HG02970 (cell line): ENCODE measurements at regions not wholly inside any gene's neighbourhood (a gene's known extent, or its start where the extent isn't known, plus 50 kb on each side); places are given as distances from the start of the nearest gene placed in this dataset.

Experiments used
- ATAC-seq: cut with Tn5 transposase; IDR thresholded peaks from one replicate; pipeline ENCODE4 v1.9.1; 2021; ENCODE audit warnings: mild to moderate bottlenecking, moderate library complexity, moderate number of reproducible peaks; ENCODE audit not compliant: unreplicated experiment, low FRiP score

- no peak for ATAC-seq
Measured at GRCh38 chr2:163205589-163206254, 367.2 kb upstream of the KCNH7 start.

- no peak for ATAC-seq
Measured at GRCh38 chr2:163200741-163201140, 362.2 kb upstream of the KCNH7 start.

GRCh38 chr2:163198972-163199371 is 360.4 kb upstream of the KCNH7 start:
- no peak for ATAC-seq

DNA sequence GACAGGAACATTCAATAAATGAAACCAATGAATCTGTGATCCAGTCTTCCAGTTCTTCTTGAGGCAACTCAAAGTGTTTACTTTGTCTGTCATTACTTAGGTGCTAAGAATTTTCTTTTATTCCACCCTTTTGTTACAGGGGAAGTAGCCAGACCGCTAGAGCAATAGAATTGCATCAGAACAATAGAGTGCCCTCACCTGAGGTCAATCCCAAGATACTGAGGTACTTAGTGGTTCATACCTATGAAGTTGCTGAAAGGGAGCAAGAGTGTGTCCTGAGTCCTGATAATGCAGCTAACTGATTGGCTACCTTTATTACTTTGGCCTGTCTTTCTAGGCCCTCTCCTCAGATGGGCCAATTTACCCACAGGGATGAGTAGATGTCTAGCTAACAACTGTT is 359.4 kb upstream of the KCNH7 start:
- ATAC-seq = no peak

DNA sequence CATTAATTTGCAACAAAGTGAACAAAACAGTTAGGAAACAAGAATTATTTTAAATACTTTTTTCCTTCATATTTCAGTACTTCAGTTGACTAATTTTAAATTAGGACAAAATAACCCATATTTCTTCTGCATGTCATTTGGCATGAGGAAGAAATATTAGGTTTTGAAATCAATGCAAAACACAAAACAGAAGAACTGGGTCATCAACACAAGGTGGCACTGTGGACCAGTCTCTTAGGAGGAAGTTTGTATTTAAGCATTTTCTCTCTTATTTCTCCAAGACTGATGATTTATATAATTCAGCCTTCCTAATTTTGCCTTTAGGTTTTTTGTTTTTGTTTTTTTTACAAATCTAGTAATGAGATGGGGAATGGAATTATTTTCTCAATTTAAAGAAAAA is 352.8 kb upstream of the KCNH7 start:
- ATAC-seq = no peak

DNA sequence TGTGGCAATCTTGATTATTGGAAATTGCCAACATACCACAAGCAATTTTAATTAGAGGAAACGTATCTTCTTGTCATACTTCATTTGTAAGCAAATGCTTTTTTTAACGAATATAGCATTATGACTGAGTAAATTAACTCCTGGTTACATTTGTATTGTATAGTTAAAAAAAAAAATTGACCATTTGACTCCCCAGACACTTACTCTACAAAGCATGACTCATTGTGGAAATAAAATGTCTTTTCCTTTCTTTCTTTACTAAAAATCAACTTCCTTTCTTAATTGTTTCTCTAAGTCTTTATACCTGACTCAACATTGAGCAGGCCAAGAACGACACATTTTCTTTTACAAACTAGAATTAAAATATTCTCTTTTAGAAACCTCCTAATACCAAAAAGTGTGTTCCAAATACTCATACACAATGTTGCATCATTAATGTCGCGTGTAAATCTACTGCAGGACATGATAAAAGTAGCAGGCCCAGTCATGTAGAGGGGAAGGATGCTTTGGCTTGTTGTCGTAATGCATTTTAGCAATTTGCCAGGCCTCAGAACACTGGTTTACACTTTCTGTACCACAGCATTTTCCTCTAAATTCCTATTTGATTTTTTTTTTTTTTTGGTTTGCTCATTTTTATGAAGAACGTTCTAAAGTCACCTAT is 349.6 kb upstream of the KCNH7 start:
- ATAC-seq = no peak

DNA sequence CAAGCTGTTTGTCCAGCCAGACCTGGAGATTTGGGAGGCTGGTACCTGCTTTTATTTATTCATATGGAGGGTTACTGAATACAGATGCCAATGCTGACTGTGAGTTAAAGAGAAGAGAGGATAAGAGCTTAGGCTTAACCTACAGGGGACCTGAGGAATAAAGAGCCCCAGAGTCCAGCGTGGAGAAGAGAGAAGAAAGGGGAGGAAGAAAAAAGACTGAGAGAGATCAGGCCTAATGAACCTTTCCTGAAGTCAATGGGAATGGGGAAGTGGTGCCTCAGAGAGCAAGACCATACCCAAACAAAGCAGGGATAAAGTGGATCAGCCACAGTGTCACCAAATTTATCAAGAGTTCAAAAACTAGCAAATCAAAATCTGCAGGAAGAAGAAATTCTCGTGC is 348.6 kb upstream of the KCNH7 start:
- no peak for ATAC-seq

DNA sequence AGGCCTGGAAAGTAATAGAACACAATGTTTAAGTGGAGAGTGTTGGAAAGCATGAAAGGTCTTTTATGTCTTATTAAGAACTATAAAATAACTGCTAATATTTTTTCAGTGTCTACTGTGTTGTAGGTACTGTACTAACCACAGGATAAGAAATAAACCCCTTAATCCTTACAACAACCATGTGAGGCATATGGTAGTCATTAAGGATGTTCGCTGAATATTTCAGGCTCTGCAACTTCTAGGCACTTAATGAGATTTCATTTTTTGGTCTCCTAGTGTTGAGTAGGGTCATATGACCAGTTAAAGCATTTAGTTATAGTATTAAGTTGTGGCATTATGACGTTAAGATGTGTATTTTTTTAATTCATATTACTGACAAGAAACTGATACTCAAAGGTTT is 346.6 kb upstream of the KCNH7 start:
- ATAC-seq = no peak

GRCh38 chr2:163182764-163183354 is 344.3 kb upstream of the KCNH7 start:
- ATAC-seq = peak; percentile 65

DNA sequence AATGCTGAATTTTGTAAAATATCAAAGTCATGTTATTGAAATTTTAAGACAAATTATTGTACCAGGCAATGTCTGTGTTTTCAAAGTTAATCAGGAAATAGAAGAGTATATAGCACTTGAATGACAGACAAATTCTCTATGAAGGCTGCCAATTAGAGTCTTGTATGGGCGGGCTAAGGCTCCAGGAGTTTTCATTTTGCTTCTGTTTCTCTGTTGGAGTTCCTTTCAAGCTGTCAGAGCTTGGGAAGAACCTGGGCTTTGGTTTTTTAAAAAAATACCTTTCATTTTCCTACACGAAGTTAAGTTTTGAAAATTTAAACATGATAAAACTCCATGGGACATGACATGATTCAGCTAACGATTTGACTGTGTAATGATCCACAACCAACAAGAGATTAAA is 339.0 kb upstream of the KCNH7 start:
- ATAC-seq = no peak

GRCh38 chr2:163175294-163175693 is 336.7 kb upstream of the KCNH7 start:
- no peak for ATAC-seq

- no peak for ATAC-seq
Measured at GRCh38 chr2:163173591-163173990, 335.0 kb upstream of the KCNH7 start.

DNA sequence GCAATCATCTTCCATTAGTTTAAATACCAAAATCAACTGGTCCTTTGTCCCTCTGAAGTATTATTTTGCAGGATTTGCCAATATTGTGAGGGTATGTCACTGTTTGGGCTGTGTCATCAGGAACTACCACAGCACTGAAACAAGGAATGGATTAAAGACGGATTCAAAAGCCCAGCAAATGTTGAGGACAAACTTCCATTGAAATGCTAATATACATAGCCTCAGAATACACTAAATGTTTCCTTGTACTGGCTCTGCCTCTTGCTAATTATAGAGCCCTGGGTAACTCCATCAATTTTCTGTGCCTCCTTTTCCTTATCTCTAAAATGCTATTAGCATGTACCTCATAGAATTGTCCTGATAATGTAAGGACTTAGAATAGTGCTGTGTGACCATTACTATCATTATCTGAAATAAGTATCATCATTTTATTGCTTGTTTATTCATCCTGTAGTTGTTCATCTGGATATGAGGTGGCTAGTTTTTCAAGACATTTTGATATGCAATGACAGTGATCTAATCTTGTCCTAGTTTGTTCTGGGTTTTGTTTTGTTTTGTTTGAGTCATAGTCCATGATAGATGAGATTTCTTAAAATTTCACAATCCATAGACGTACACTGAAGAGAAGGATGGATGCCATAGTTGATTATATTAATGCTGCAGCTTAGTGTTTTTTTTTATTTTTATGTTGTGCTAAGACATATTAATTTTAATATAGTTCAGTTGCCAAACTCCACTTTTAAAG is 333.4 kb upstream of the KCNH7 start:
- ATAC-seq = no peak

- no peak for ATAC-seq
Measured at GRCh38 chr2:163157891-163158496, 319.4 kb upstream of the KCNH7 start.

- no peak for ATAC-seq
Measured at GRCh38 chr2:163157411-163157810, 318.8 kb upstream of the KCNH7 start.

DNA sequence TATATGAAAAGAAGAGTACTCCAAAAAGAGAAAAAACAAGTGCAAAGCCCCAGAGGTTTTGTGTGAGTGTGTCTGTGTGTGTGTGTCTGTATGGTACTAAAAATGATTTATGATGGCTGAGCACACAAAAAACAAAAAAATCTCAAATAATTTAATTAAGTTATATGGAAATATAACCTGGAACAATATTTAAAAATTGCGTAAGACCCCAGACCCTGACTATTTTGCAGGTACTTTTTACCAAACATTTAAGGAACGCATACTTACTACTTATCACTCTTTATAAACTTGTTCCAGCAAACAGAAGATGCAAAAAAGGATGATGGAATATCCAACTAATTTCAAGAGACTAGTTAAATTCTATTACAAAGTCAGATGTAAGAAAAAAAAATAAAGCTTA is 317.4 kb upstream of the KCNH7 start:
- no peak for ATAC-seq

GRCh38 chr2:163155279-163155883 is 316.8 kb upstream of the KCNH7 start:
- ATAC-seq = peak; percentile 89

DNA sequence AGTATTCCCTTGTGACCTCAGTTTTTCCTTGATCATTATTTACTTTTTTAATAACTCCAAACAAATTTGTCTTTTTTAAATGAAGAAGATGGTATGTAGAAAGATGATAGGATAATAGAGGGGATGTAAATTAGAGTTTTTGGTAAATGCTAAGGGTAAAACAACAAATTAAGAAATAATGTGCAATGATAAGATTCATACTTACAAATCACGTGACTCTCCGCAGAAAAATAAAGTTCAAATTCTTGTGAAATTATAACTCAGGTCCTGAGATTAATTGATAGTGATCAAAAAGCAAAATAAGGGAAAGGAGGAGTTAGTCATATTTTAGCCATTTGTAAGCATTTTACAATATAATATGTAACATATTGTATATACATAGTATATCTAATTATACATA is 304.1 kb upstream of the KCNH7 start:
- no peak for ATAC-seq

DNA sequence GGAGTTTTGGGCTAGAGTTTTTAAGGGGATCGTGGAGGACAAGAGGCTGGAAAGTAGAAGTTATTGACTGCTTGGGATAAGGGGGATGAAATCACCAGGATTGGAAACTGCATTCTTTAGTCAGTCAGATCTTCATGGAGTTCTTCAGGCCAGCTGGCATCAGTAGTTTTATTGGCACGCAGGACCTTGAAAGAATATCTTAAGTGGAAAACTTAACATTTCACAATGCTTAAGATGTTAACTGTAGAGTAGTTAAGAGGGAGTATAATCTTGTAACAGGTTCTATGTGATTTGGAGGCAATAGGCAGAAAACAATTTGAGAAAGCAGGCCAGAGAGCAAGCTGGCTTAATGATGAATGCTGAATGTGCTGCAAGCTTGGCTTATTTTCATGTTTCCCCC is 300.4 kb upstream of the KCNH7 start:
- ATAC-seq = no peak

- no peak for ATAC-seq
Measured at GRCh38 chr2:163135256-163135655, 296.7 kb upstream of the KCNH7 start.

GRCh38 chr2:163133602-163134001 is 295.0 kb upstream of the KCNH7 start:
- no peak for ATAC-seq
